ENCODE measurements at regions not wholly inside any gene's neighbourhood (a gene's known extent, or its start where the extent isn't known, plus 50 kb on each side); places are given as distances from the start of the nearest gene placed in this dataset.
"Not testable (repeated sequence)": the region's sequence is repeated elsewhere in the genome, so short reads cannot be mapped to it uniquely, and the experiment has no call there.

- no peak for DNase-seq
These were observed 320.4 kb upstream of the CCNH start for GRCh38 chr5:87732875-87733768.

- DNase-seq: no peak
These were observed 317.1 kb upstream of the CCNH start for GRCh38 chr5:87729781-87730180.

GRCh38 chr5:87722286-87722685 lies 309.6 kb upstream of the CCNH start:
- no peak for DNase-seq

- not testable (repeated sequence) for DNase-seq
These were observed 305.6 kb upstream of the CCNH start for GRCh38 chr5:87718224-87718925.

GRCh38 chr5:87717761-87718160 lies 305.0 kb upstream of the CCNH start:
- DNase-seq: no peak

GRCh38 chr5:87705876-87706275 lies 293.1 kb upstream of the CCNH start:
- no peak for DNase-seq

GRCh38 chr5:87686975-87687374 lies 274.2 kb upstream of the CCNH start:
- no peak for DNase-seq

GRCh38 chr5:87686018-87686417 lies 273.3 kb upstream of the CCNH start:
- no peak for DNase-seq

- no peak for DNase-seq
These were observed 261.5 kb upstream of the CCNH start for GRCh38 chr5:87674235-87674634.

- DNase-seq: no peak
These were observed 258.4 kb upstream of the CCNH start for GRCh38 chr5:87671146-87671545.

GRCh38 chr5:87665166-87665565 lies 252.4 kb upstream of the CCNH start:
- no peak for DNase-seq

GRCh38 chr5:87661784-87662566 lies 249.2 kb upstream of the CCNH start:
- DNase-seq: no peak

GRCh38 chr5:87653242-87653641 lies 240.5 kb upstream of the CCNH start:
- no peak for DNase-seq

- no peak for DNase-seq
These were observed 237.6 kb upstream of the CCNH start for GRCh38 chr5:87650284-87650683.

- DNase-seq: no peak
These were observed 236.7 kb upstream of the CCNH start for GRCh38 chr5:87649455-87649854.

GRCh38 chr5:87645224-87645623 lies 232.5 kb upstream of the CCNH start:
- no peak for DNase-seq

GRCh38 chr5:87640902-87641301 lies 228.2 kb upstream of the CCNH start:
- DNase-seq: no peak

GRCh38 chr5:87627363-87627762 lies 214.6 kb upstream of the CCNH start:
- DNase-seq: no peak

- DNase-seq: no peak
These were observed 195.7 kb upstream of the CCNH start for GRCh38 chr5:87608385-87608784.

- DNase-seq: no peak
These were observed 192.9 kb upstream of the CCNH start for GRCh38 chr5:87605663-87606062.

GRCh38 chr5:87599778-87600177 lies 187.0 kb upstream of the CCNH start:
- DNase-seq: no peak

- DNase-seq: no peak
These were observed 185.7 kb upstream of the CCNH start for GRCh38 chr5:87598460-87598859.

- DNase-seq: no peak
These were observed 181.8 kb upstream of the CCNH start for GRCh38 chr5:87594566-87594965.

GRCh38 chr5:87589587-87589986 lies 176.9 kb upstream of the CCNH start:
- DNase-seq: no peak
